SW 1271 (cell line): ENCODE measurements at regions not wholly inside any gene's neighbourhood (a gene's known extent, or its start where the extent isn't known, plus 50 kb on each side); places are given as distances from the start of the nearest gene placed in this dataset.
"Not testable (repeated sequence)": the region's sequence is repeated elsewhere in the genome, so short reads cannot be mapped to it uniquely, and the experiment has no call there.

Experiments
- DNase-seq, 2 experiments: peaks; one replicate each; lab custom pipeline; 2025; lab: John Stamatoyannopoulos, UW

GRCh38 chr21:27517177-27517576, 550.3 kb upstream of the ADAMTS5 start:
- not testable (repeated sequence) for DNase-seq

GRCh38 chr21:27515676-27516075, 548.8 kb upstream of the ADAMTS5 start:
- no peak for DNase-seq

- no peak for DNase-seq
Measured at GRCh38 chr21:27513825-27514224, 546.9 kb upstream of the ADAMTS5 start.

GRCh38 chr21:27513016-27513415, 546.1 kb upstream of the ADAMTS5 start:
- DNase-seq: no peak

- no peak for DNase-seq
Measured at GRCh38 chr21:27511233-27511632, 544.3 kb upstream of the ADAMTS5 start.

- DNase-seq: no peak
Measured at GRCh38 chr21:27507695-27508094, 540.8 kb upstream of the ADAMTS5 start.

GRCh38 chr21:27505516-27505915, 538.6 kb upstream of the ADAMTS5 start:
- no peak for DNase-seq

GRCh38 chr21:27502801-27503200, 535.9 kb upstream of the ADAMTS5 start:
- no peak for DNase-seq

GRCh38 chr21:27498025-27498424, 531.1 kb upstream of the ADAMTS5 start:
- DNase-seq: no peak

- DNase-seq: no peak
Measured at GRCh38 chr21:27495836-27496235, 528.9 kb upstream of the ADAMTS5 start.

GRCh38 chr21:27493542-27493941, 526.7 kb upstream of the ADAMTS5 start:
- DNase-seq: no peak

- DNase-seq: no peak
Measured at GRCh38 chr21:27487676-27488075, 520.8 kb upstream of the ADAMTS5 start.

- no peak for DNase-seq
Measured at GRCh38 chr21:27480841-27481261, 514.0 kb upstream of the ADAMTS5 start.

- no peak for DNase-seq
Measured at GRCh38 chr21:27477296-27477695, 510.4 kb upstream of the ADAMTS5 start.

GRCh38 chr21:27476696-27477095, 509.8 kb upstream of the ADAMTS5 start:
- no peak for DNase-seq

- no peak for DNase-seq
Measured at GRCh38 chr21:27475363-27475955, 508.6 kb upstream of the ADAMTS5 start.

GRCh38 chr21:27467366-27467765, 500.5 kb upstream of the ADAMTS5 start:
- no peak for DNase-seq

- no peak for DNase-seq
Measured at GRCh38 chr21:27466140-27466539, 499.3 kb upstream of the ADAMTS5 start.

- no peak for DNase-seq
Measured at GRCh38 chr21:27464648-27465047, 497.8 kb upstream of the ADAMTS5 start.

- DNase-seq: no peak
Measured at GRCh38 chr21:27462726-27463125, 495.8 kb upstream of the ADAMTS5 start.

- DNase-seq: no peak
Measured at GRCh38 chr21:27454234-27454633, 487.3 kb upstream of the ADAMTS5 start.

GRCh38 chr21:27451116-27451515, 484.2 kb upstream of the ADAMTS5 start:
- no peak for DNase-seq

GRCh38 chr21:27450216-27450615, 483.3 kb upstream of the ADAMTS5 start:
- DNase-seq: no peak

GRCh38 chr21:27448960-27449359, 482.1 kb upstream of the ADAMTS5 start:
- no peak for DNase-seq

GRCh38 chr21:27447843-27448242, 481.0 kb upstream of the ADAMTS5 start:
- no peak for DNase-seq
